H1 (cell line): ENCODE measurements at regions not wholly inside any gene's neighbourhood (a gene's known extent, or its start where the extent isn't known, plus 50 kb on each side); places are given as distances from the start of the nearest gene placed in this dataset.

ENCODE experiments used
- CHD1 ChIP-seq: IDR thresholded peaks from 2 replicates; pipeline ENCODE4 v1.6.1; 2012; ENCODE audit warnings: low read depth, low read length, improper control_type of control experiment
- CTCF ChIP-seq, 3 experiments: IDR thresholded peaks; 1 replicate in 2 of 3; 2 replicates in 1 of 3; pipeline versions ENCODE4 v1.5.1 to v1.6.1; 2011; ENCODE audit warnings: low read length in 3 of 3, mild to moderate bottlenecking in 3 of 3, inconsistent platforms in 2 of 3, low read depth in 1 of 3, moderate library complexity in 1 of 3; ENCODE audit not compliant: insufficient read depth in 1 of 3; ENCODE audit errors: control extremely low read depth in 1 of 3
- EZH2 ChIP-seq: fragments of 200-600 bp; sonication (generic); IDR thresholded peaks from 2 replicates; pipeline ENCODE4 v1.7.1; 2012; ENCODE audit warnings: low read depth, mild to moderate bottlenecking, moderate library complexity, low read length, inconsistent platforms; ENCODE audit not compliant: severe bottlenecking
- MAX ChIP-seq: IDR thresholded peaks from 2 replicates; pipeline ENCODE4 v1.6.1; 2012; ENCODE audit warnings: inconsistent platforms
- RAD21 ChIP-seq, 2 experiments: IDR thresholded peaks in 1 of 2; conservative IDR thresholded peaks in 1 of 2; 2 replicates each; pipeline ENCODE4 v1.6.1; 2011; ENCODE audit warnings: low read depth in 2 of 2, low read length in 2 of 2, improper control_type of control experiment in 1 of 2, inconsistent platforms in 1 of 2, mild to moderate bottlenecking in 1 of 2, moderate library complexity in 1 of 2

GRCh38 chr11:109734566-109734965 lies 312.6 kb downstream of the C11orf87 start:
- TF ChIP-seq RAD21 (IDR thresholded peaks at IDR 0.05 in 1 of 2, conservative IDR thresholded peaks at IDR 0.05 in 1 of 2; ENCODE audit: low read depth in 2 of 2, low read length in 2 of 2) (no peak), MAX (no peak), CTCF (IDR thresholded peaks at IDR 0.05; ENCODE audit: control extremely low read depth in 1 of 3, insufficient read depth in 1 of 3, low read depth in 1 of 3, low read length in 3 of 3) (no peak), EZH2 (no peak), CHD1 (no peak)
